ENCODE measurements at regions not wholly inside any gene's neighbourhood (a gene's known extent, or its start where the extent isn't known, plus 50 kb on each side); places are given as distances from the start of the nearest gene placed in this dataset.

DNA sequence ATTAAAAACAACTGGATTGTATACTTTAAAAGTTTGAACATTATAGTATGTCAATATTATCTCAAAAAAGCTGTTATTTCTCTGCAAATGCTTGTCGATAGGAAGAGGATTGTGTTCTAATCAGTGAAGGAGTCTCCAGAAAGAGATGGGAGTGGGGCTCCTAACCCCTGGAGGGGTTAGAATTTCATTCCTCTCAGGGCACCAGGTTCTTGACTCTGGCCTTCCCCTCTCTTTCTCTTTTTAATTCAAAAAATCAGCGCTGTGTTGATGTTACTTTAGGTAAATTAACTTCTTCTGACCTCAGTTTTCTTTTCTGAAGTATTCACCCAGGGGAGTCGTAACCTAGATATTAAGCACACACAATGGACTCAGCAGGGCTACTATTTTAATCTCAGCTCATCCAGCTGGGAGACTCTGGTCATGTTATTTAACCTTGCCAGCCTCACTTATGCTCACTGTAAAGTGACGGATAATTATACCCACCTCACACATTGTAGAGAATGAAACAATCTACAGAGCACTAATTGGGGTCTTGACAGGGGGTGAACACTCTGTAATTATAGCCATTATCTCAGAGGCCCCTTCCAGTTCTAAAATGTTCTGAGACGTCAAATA, 59.4 kb downstream of the GCC1 start:
- no peaks in the 10 kb centered on the region for H3K79me2 ChIP-seq (ENCODE audit: insufficient read depth)
- CTCF ChIA-PET, result interaction anchor here (0.9 to 3.6 kb wide), 5 partner anchors 9 to 103 kb away, joined by 3 to 19 read pairs (median 8); no protein-coding TSS in a partner anchor
- no peak overlapping the region for H3K27ac ChIP-seq (ENCODE audit: low read depth in 2 of 2, low read length in 1 of 2)
- H3F3A ChIP-seq (replicated peaks; ENCODE audit: insufficient read depth), result no peaks in the 10 kb centered on the region
- H3K4me2 ChIP-seq, result no peak overlapping the region
- no peaks in the 10 kb centered on the region for H4K20me1 ChIP-seq (ENCODE audit: insufficient read depth)
- no peak overlapping the region for H3K4me3 ChIP-seq (ENCODE audit: low read depth in 2 of 2, low read length in 1 of 2)
- no peaks in the 10 kb centered on the region for H3K9me2 ChIP-seq
- H3K27me3 ChIP-seq (ENCODE audit: insufficient read depth), result 0 out of 2 replicates have a peak, but pooled peaks cover 6% of the 10 kb centered on the region
- 32% methylated on average over 5 of the region's 5 CpGs for WGBS (ENCODE audit: low lambda C conversion rate)
- 0 out of 2 replicates have a peak, but pooled peaks cover 4% of the 10 kb centered on the region for H3K9me3 ChIP-seq
- POLR2A ChIA-PET, result no interaction called here
- H3K4me1 ChIP-seq (ENCODE audit: control insufficient read depth in 1 of 2, insufficient read depth in 2 of 2, low read depth in 1 of 2, low read length in 1 of 2), result no peaks in the 10 kb centered on the region
- no peak for DNase-seq
- TF ChIP-seq, protein P1, sequence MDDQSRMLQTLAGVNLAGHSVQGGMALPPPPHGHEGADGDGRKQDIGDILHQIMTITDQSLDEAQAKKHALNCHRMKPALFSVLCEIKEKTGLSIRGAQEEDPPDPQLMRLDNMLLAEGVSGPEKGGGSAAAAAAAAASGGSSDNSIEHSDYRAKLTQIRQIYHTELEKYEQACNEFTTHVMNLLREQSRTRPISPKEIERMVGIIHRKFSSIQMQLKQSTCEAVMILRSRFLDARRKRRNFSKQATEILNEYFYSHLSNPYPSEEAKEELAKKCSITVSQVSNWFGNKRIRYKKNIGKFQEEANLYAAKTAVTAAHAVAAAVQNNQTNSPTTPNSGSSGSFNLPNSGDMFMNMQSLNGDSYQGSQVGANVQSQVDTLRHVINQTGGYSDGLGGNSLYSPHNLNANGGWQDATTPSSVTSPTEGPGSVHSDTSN (IDR thresholded peaks at IDR 0.05), result no peak
- TF ChIP-seq MEF2A (IDR thresholded peaks at IDR 0.05; ENCODE audit: borderline replicate concordance, low read depth), result no peak
- TF ChIP-seq YY1 (IDR thresholded peaks at IDR 0.05; ENCODE audit: low read depth), result no peak
- TF ChIP-seq, protein P2, sequence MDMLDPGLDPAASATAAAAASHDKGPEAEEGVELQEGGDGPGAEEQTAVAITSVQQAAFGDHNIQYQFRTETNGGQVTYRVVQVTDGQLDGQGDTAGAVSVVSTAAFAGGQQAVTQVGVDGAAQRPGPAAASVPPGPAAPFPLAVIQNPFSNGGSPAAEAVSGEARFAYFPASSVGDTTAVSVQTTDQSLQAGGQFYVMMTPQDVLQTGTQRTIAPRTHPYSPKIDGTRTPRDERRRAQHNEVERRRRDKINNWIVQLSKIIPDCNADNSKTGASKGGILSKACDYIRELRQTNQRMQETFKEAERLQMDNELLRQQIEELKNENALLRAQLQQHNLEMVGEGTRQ (IDR thresholded peaks at IDR 0.05; ENCODE audit: borderline replicate concordance, low read depth, low read length), result no peak
- no peak for TF ChIP-seq GATA2 (CRISPR knock-in tag; IDR thresholded peaks at IDR 0.05)
- no peak for TF ChIP-seq SIN3A (IDR thresholded peaks at IDR 0.05; ENCODE audit: borderline replicate concordance, low read depth, low read length)
- TF ChIP-seq JUND (IDR thresholded peaks at IDR 0.05), result no peak
- TF ChIP-seq EP300 (IDR thresholded peaks at IDR 0.05; ENCODE audit: borderline replicate concordance in 1 of 2, low read depth in 1 of 2, low read length in 1 of 2), result no peak
- TF ChIP-seq TAF1 (IDR thresholded peaks at IDR 0.05; ENCODE audit: borderline replicate concordance, low read depth, low read length), result no peak
- TF ChIP-seq, protein P3, sequence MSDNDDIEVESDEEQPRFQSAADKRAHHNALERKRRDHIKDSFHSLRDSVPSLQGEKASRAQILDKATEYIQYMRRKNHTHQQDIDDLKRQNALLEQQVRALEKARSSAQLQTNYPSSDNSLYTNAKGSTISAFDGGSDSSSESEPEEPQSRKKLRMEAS (IDR thresholded peaks at IDR 0.05; ENCODE audit: low read depth), result no peak
- no peak for TF ChIP-seq FOXJ3 (CRISPR knock-in tag; IDR thresholded peaks at IDR 0.05)
- H3K9ac ChIP-seq, result no peak overlapping the region
- no peaks in the 10 kb centered on the region for H3K36me3 ChIP-seq (replicated peaks in 1 of 2; ENCODE audit: control insufficient read depth in 1 of 2, insufficient read depth in 2 of 2, low read length in 1 of 2)
- H2AFZ ChIP-seq (ENCODE audit: low read depth), result no peak overlapping the region

DNA sequence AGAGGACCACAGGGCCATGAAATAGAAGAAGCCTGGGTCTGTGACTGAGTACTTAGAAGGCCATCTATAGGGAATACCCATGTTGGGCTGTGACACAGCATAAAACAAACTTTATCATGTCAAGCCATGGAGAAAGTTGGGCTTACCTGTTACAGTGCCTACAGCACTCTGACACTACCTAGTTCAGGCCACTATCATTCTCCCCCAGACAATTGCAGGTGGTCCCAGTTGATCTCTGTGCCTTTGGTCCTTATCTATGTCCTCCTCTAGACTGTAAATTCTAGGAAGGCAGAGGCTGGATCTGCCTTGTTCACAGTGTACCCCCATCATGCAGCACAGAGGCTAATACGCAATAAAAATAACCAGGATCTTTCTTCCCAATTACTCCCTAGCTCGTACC, 69.1 kb downstream of the GCC1 start:
- ChIA-PET CTCF (interaction anchor here (0.9 to 2.3 kb wide), 4 partner anchors 9 to 713 kb away, joined by 3 to 8 read pairs (median 3); partner anchors contain the start of gene ARF5), POLR2A (no interaction called here)
- 54% methylated on average over 2 of the region's 2 CpGs for WGBS (ENCODE audit: low lambda C conversion rate)

More for the DNA sequence above, 69.1 kb downstream of the GCC1 start:
- DNase-seq, result no peak
- H3K9me2 ChIP-seq, result no peaks in the 10 kb centered on the region
- TF ChIP-seq SMC3 (IDR thresholded peaks at IDR 0.05; ENCODE audit: low read depth, low read length) (no peak), GATA2 (CRISPR knock-in tag; IDR thresholded peaks at IDR 0.05) (no peak), MEF2A (IDR thresholded peaks at IDR 0.05; ENCODE audit: borderline replicate concordance, low read depth) (no peak), FOSL2 (IDR thresholded peaks at IDR 0.05; ENCODE audit: borderline replicate concordance, low read depth) (no peak), FOXM1 (IDR thresholded peaks at IDR 0.05; ENCODE audit: low read depth) (no peak), NFIC (IDR thresholded peaks at IDR 0.05; ENCODE audit: borderline replicate concordance) (no peak), POLR2AphosphoS5 (IDR thresholded peaks at IDR 0.05; ENCODE audit: low read depth, low read length) (no peak), YY1 (IDR thresholded peaks at IDR 0.05; ENCODE audit: low read depth) (no peak)
- TF ChIP-seq, protein P4, sequence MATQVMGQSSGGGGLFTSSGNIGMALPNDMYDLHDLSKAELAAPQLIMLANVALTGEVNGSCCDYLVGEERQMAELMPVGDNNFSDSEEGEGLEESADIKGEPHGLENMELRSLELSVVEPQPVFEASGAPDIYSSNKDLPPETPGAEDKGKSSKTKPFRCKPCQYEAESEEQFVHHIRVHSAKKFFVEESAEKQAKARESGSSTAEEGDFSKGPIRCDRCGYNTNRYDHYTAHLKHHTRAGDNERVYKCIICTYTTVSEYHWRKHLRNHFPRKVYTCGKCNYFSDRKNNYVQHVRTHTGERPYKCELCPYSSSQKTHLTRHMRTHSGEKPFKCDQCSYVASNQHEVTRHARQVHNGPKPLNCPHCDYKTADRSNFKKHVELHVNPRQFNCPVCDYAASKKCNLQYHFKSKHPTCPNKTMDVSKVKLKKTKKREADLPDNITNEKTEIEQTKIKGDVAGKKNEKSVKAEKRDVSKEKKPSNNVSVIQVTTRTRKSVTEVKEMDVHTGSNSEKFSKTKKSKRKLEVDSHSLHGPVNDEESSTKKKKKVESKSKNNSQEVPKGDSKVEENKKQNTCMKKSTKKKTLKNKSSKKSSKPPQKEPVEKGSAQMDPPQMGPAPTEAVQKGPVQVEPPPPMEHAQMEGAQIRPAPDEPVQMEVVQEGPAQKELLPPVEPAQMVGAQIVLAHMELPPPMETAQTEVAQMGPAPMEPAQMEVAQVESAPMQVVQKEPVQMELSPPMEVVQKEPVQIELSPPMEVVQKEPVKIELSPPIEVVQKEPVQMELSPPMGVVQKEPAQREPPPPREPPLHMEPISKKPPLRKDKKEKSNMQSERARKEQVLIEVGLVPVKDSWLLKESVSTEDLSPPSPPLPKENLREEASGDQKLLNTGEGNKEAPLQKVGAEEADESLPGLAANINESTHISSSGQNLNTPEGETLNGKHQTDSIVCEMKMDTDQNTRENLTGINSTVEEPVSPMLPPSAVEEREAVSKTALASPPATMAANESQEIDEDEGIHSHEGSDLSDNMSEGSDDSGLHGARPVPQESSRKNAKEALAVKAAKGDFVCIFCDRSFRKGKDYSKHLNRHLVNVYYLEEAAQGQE (IDR thresholded peaks at IDR 0.05; ENCODE audit: low read depth, low read length), result no peak
- H4K20me1 ChIP-seq (ENCODE audit: insufficient read depth), result no peaks in the 10 kb centered on the region
- no peaks in the 10 kb centered on the region for H3K4me1 ChIP-seq (ENCODE audit: control insufficient read depth in 1 of 2, insufficient read depth in 2 of 2, low read depth in 1 of 2, low read length in 1 of 2)
- no peak overlapping the region for H3K9ac ChIP-seq
- H3K27me3 ChIP-seq (ENCODE audit: insufficient read depth), result no peaks in the 10 kb centered on the region
- no peaks in the 10 kb centered on the region for H3K36me3 ChIP-seq (replicated peaks in 1 of 2; ENCODE audit: control insufficient read depth in 1 of 2, insufficient read depth in 2 of 2, low read length in 1 of 2)
- H3K27ac ChIP-seq (ENCODE audit: low read depth in 2 of 2, low read length in 1 of 2), result no peak overlapping the region
- H3F3A ChIP-seq (replicated peaks; ENCODE audit: insufficient read depth), result no peaks in the 10 kb centered on the region
- H3K4me2 ChIP-seq, result no peak overlapping the region
- H3K79me2 ChIP-seq (ENCODE audit: insufficient read depth), result no peaks in the 10 kb centered on the region
- no peaks in the 10 kb centered on the region for H3K9me3 ChIP-seq
- H2AFZ ChIP-seq (ENCODE audit: low read depth), result no peak overlapping the region
- H3K4me3 ChIP-seq (ENCODE audit: low read depth in 2 of 2, low read length in 1 of 2), result no peak overlapping the region
